ENCODE measurements at regions not wholly inside any gene's neighbourhood (a gene's known extent, or its start where the extent isn't known, plus 50 kb on each side); places are given as distances from the start of the nearest gene placed in this dataset.

- DNase-seq (ENCODE audit: low spot score), result no peak
Observed at GRCh38 chr19:30128211-30128610, 186.2 kb downstream of the URI1 start.

- no peak for DNase-seq (ENCODE audit: low spot score)
Observed at GRCh38 chr19:30130356-30131122, 188.5 kb downstream of the URI1 start.

- DNase-seq (ENCODE audit: low spot score), result no peak
Observed at GRCh38 chr19:30131246-30131645, 189.2 kb downstream of the URI1 start.

GRCh38 chr19:30131722-30132291, 189.8 kb downstream of the URI1 start:
- DNase-seq (ENCODE audit: low spot score), result no peak

GRCh38 chr19:30132343-30133075, 190.5 kb downstream of the URI1 start:
- no peak for DNase-seq (ENCODE audit: low spot score)

GRCh38 chr19:30133803-30134202, 191.8 kb downstream of the URI1 start:
- no peak for DNase-seq (ENCODE audit: low spot score)

- DNase-seq (ENCODE audit: low spot score), result no peak
Observed at GRCh38 chr19:30135093-30135757, 193.2 kb downstream of the URI1 start.

- no peak for DNase-seq (ENCODE audit: low spot score)
Observed at GRCh38 chr19:30135797-30136196, 193.8 kb downstream of the URI1 start.

GRCh38 chr19:30136611-30137195, 194.7 kb downstream of the URI1 start:
- no peak for DNase-seq (ENCODE audit: low spot score)

- no peak for DNase-seq (ENCODE audit: low spot score)
Observed at GRCh38 chr19:30137747-30138146, 195.7 kb downstream of the URI1 start.

GRCh38 chr19:30144242-30144758, 202.3 kb downstream of the URI1 start:
- DNase-seq (ENCODE audit: low spot score), result no peak

GRCh38 chr19:30144802-30145201, 202.8 kb downstream of the URI1 start:
- no peak for DNase-seq (ENCODE audit: low spot score)

GRCh38 chr19:30145467-30145866, 203.4 kb downstream of the URI1 start:
- no peak for DNase-seq (ENCODE audit: low spot score)

GRCh38 chr19:30146346-30146745, 204.3 kb downstream of the URI1 start:
- DNase-seq (ENCODE audit: low spot score), result no peak

GRCh38 chr19:30148039-30148790, 206.2 kb downstream of the URI1 start:
- no peak for DNase-seq (ENCODE audit: low spot score)

GRCh38 chr19:30148803-30149202, 206.8 kb downstream of the URI1 start:
- DNase-seq (ENCODE audit: low spot score), result no peak

- DNase-seq (ENCODE audit: low spot score), result no peak
Observed at GRCh38 chr19:30149300-30149699, 207.3 kb downstream of the URI1 start.

- no peak for DNase-seq (ENCODE audit: low spot score)
Observed at GRCh38 chr19:30150626-30151025, 208.6 kb downstream of the URI1 start.

GRCh38 chr19:30151081-30151480, 209.0 kb downstream of the URI1 start:
- no peak for DNase-seq (ENCODE audit: low spot score)

GRCh38 chr19:30152510-30153291, 210.7 kb downstream of the URI1 start:
- DNase-seq (ENCODE audit: low spot score), result no peak
